ENCODE measurements at regions not wholly inside any gene's neighbourhood (a gene's known extent, or its start where the extent isn't known, plus 50 kb on each side); places are given as distances from the start of the nearest gene placed in this dataset.

- TF ChIP-seq, protein P1, sequence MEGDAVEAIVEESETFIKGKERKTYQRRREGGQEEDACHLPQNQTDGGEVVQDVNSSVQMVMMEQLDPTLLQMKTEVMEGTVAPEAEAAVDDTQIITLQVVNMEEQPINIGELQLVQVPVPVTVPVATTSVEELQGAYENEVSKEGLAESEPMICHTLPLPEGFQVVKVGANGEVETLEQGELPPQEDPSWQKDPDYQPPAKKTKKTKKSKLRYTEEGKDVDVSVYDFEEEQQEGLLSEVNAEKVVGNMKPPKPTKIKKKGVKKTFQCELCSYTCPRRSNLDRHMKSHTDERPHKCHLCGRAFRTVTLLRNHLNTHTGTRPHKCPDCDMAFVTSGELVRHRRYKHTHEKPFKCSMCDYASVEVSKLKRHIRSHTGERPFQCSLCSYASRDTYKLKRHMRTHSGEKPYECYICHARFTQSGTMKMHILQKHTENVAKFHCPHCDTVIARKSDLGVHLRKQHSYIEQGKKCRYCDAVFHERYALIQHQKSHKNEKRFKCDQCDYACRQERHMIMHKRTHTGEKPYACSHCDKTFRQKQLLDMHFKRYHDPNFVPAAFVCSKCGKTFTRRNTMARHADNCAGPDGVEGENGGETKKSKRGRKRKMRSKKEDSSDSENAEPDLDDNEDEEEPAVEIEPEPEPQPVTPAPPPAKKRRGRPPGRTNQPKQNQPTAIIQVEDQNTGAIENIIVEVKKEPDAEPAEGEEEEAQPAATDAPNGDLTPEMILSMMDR (conservative IDR thresholded peaks at IDR 0.05; ENCODE audit: low read length), result no peak
- H3K4me3 ChIP-seq (ENCODE audit: low read length), result no peak overlapping the region
- no peak for DNase-seq (ENCODE audit: low read depth)
Observed at GRCh38 chr12:60693019-60693626, 1097.3 kb downstream of the SLC16A7 start.

- H3K4me3 ChIP-seq (ENCODE audit: low read length), result no peak overlapping the region
- TF ChIP-seq, protein P1 (conservative IDR thresholded peaks at IDR 0.05; ENCODE audit: low read length), result no peak
- no peak for DNase-seq (ENCODE audit: low read depth)
Observed at GRCh38 chr12:60704171-60704914, 1108.5 kb downstream of the SLC16A7 start.

GRCh38 chr12:60710246-60710645, 1114.4 kb downstream of the SLC16A7 start:
- TF ChIP-seq, protein P1 (conservative IDR thresholded peaks at IDR 0.05; ENCODE audit: low read length), result no peak
- DNase-seq (ENCODE audit: low read depth), result no peak
- H3K4me3 ChIP-seq (ENCODE audit: low read length), result no peak overlapping the region

DNA sequence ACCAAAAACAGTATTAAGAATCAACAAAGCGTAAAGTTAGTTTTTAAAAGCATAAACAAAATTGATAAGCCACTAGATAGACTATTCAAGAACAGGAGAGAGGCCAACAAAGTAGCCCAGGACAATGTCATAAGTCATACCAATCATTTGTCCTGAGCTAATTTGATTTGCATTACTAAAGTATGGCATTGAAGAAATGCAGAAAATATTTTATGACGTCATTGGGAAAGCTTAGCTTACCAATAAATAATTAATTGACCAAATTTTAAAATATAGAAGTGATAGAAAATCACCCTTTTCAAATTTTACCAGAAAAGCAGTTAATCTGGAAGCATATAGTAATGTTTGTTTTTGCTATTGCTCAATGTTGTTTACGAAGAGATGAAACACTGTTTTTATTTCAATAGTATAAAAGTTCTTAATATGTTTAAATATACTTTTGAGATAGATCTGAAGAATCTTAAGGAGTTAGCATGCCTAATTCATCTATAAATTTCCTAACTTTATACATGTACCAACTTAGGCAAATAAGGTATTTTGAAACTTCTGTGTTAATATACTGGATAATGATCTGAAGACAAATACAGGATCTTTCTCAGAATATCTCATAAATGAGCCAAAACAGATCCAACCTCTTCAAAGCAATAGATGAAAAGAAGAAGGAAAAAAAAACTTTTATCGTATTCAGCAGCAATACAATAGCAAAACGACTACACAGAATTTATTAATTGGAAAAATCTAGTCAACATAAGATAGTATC, 1118.5 kb downstream of the SLC16A7 start:
- TF ChIP-seq, protein P1 (conservative IDR thresholded peaks at IDR 0.05; ENCODE audit: low read length), result no peak

GRCh38 chr12:60724475-60724874, 1128.6 kb downstream of the SLC16A7 start:
- H3K4me3 ChIP-seq (ENCODE audit: low read length), result no peak overlapping the region
- TF ChIP-seq, protein P1 (conservative IDR thresholded peaks at IDR 0.05; ENCODE audit: low read length), result no peak
- DNase-seq (ENCODE audit: low read depth), result no peak

More for the DNA sequence above, 1118.5 kb downstream of the SLC16A7 start:
- DNase-seq (ENCODE audit: low read depth), result no peak
- no peak overlapping the region for H3K4me3 ChIP-seq (ENCODE audit: low read length)

GRCh38 chr12:60724984-60725383, 1129.2 kb downstream of the SLC16A7 start:
- no peak overlapping the region for H3K4me3 ChIP-seq (ENCODE audit: low read length)
- TF ChIP-seq, protein P1 (conservative IDR thresholded peaks at IDR 0.05; ENCODE audit: low read length), result no peak
- DNase-seq (ENCODE audit: low read depth), result no peak
